Esophagus squamous epithelium (tissue), 5 donors: ENCODE measurements at regions not wholly inside any gene's neighbourhood (a gene's known extent, or its start where the extent isn't known, plus 50 kb on each side); places are given as distances from the start of the nearest gene placed in this dataset.

Experiments used
- DNase-seq: peaks from one replicate; lab custom pipeline; 2025; lab: John Stamatoyannopoulos, UW
- H3K27ac ChIP-seq, 4 donors: fragments of 200-600 bp; sonication (generic); one replicate each; pipeline ENCODE4 v1.5.1; 2016 to 2019; ENCODE audit warnings: mild to moderate bottlenecking in 1 of 4
- H3K27me3 ChIP-seq, 4 donors: fragments of 200-600 bp; sonication (generic); 1 replicate in 3 of 4; 2 replicates in 1 of 4; pipeline versions ENCODE4 v1.5.1 to v1.6.0; 2017 to 2021; ENCODE audit warnings: antibody characterized with exemption in 1 of 4
- H3K36me3 ChIP-seq, 3 donors: fragments of 200-600 bp; sonication (generic); one replicate each; pipeline ENCODE4 v1.5.1; 2016 to 2019
- H3K4me1 ChIP-seq, 3 donors: fragments of 200-600 bp; sonication (generic); one replicate each; pipeline ENCODE4 v1.5.1; 2017 to 2019
- H3K4me3 ChIP-seq, 4 donors: fragments of 200-600 bp; sonication (generic); 1 replicate in 3 of 4; 2 replicates in 1 of 4; pipeline ENCODE4 v1.5.1; 2016 to 2019; ENCODE audit warnings: mild to moderate bottlenecking in 2 of 4, moderate library complexity in 1 of 4
- H3K9me3 ChIP-seq, 3 donors: fragments of 200-600 bp; sonication (generic); one replicate each; pipeline ENCODE4 v1.5.1; 2016 to 2019
- CTCF ChIP-seq, 6 experiments: fragments of 450-650 bp in 4 of 6; fragments of 200-600 bp in 2 of 6; sonication (generic) in 2 of 6; IDR thresholded peaks; one replicate each; pipeline ENCODE4 v1.5.1; 2016 to 2019; ENCODE audit warnings: antibody characterized with exemption in 6 of 6, mild to moderate bottlenecking in 4 of 6, moderate library complexity in 4 of 6
- POLR2A ChIP-seq, 4 donors: fragments of 450-650 bp; IDR thresholded peaks; one replicate each; pipeline ENCODE4 v1.6.1; 2017; ENCODE audit warnings: antibody characterized with exemption in 4 of 4, mild to moderate bottlenecking in 4 of 4, moderate library complexity in 3 of 4
- WGBS, 2 donors: methylation state at CpG; one replicate each; pipeline ENCODE4 v1.1.5; 2018; 5-methylcytosine and 5-hydroxymethylcytosine counted together
- intact Hi-C: fragments of 100-400 bp; cut with DNase I; formaldehyde crosslinking; loops from one replicate; pipeline ENCODE4 v1.15.0; 2022
- donor health status: DM: yes; HTN: yes; CAD: no.

- DNase-seq, result no peak
- intact Hi-C loops, result no loop called here
- H3K4me3 ChIP-seq, result no peak overlapping the region
- no peaks in the 10 kb centered on the region for H3K4me1 ChIP-seq
- TF ChIP-seq POLR2A (IDR thresholded peaks at IDR 0.05), result no peak
- no peak for TF ChIP-seq CTCF (IDR thresholded peaks at IDR 0.05)
- H3K27ac ChIP-seq, result no peak overlapping the region
- peaks cover 0 to 47% (median 0%) of the 10 kb centered on the region in 4 donors for H3K27me3 ChIP-seq
- 44 to 80% methylated on average over 2 of the region's 2 CpGs for WGBS, 2 donors
- no peaks in the 10 kb centered on the region for H3K36me3 ChIP-seq
- H3K9me3 ChIP-seq, result no peaks in the 10 kb centered on the region
These were observed 258.8 kb downstream of the MIAT start for GRCh38 chr22:26916236-26916635.

GRCh38 chr22:26918226-26918625 lies 260.8 kb downstream of the MIAT start:
- Histone ChIP-seq H3K9me3 (no peaks in the 10 kb centered on the region), H3K36me3 (no peaks in the 10 kb centered on the region), H3K27me3 (peaks cover 0 to 29% (median 0%) of the 10 kb centered on the region in 4 donors), H3K4me3 (no peak overlapping the region), H3K4me1 (no peaks in the 10 kb centered on the region), H3K27ac (no peak overlapping the region)
- DNase-seq, result no peak
- intact Hi-C loops, result no loop called here
- TF ChIP-seq POLR2A (IDR thresholded peaks at IDR 0.05) (no peak), CTCF (IDR thresholded peaks at IDR 0.05) (no peak)
- WGBS, 2 donors, result 65 to 69% methylated on average over 3 of the region's 3 CpGs

- no peak for TF ChIP-seq CTCF (IDR thresholded peaks at IDR 0.05)
- no peak for TF ChIP-seq POLR2A (IDR thresholded peaks at IDR 0.05)
- Histone ChIP-seq H3K36me3 (no peaks in the 10 kb centered on the region), H3K27ac (no peak overlapping the region), H3K9me3 (no peaks in the 10 kb centered on the region), H3K4me1 (no peaks in the 10 kb centered on the region), H3K27me3 (peaks cover 0 to 6% (median 0%) of the 10 kb centered on the region in 4 donors), H3K4me3 (no peak overlapping the region)
- no peak for DNase-seq
- WGBS, 2 donors, result 36 to 50% methylated on average over 2 of the region's 2 CpGs
- intact Hi-C loops, result no loop called here
These were observed 264.3 kb downstream of the MIAT start for GRCh38 chr22:26921726-26922125.

- Histone ChIP-seq H3K4me1 (no peaks in the 10 kb centered on the region), H3K27me3 (peaks cover 0 to 6% (median 0%) of the 10 kb centered on the region in 4 donors), H3K27ac (no peak overlapping the region), H3K4me3 (no peak overlapping the region), H3K9me3 (no peaks in the 10 kb centered on the region), H3K36me3 (no peaks in the 10 kb centered on the region)
- 23 to 25% methylated on average over 4 to 5 of the region's 5 CpGs for WGBS, 2 donors
- no peak for TF ChIP-seq CTCF (IDR thresholded peaks at IDR 0.05)
- TF ChIP-seq POLR2A (IDR thresholded peaks at IDR 0.05), result no peak
- DNase-seq, result no peak
- intact Hi-C loops, result no loop called here
These were observed 265.4 kb downstream of the MIAT start for GRCh38 chr22:26922806-26923205.

- no peaks in the 10 kb centered on the region for H3K9me3 ChIP-seq
- 47 to 83% methylated on average over 1 of the region's 1 CpG for WGBS, 2 donors
- TF ChIP-seq CTCF (IDR thresholded peaks at IDR 0.05) (no peak), POLR2A (IDR thresholded peaks at IDR 0.05) (no peak)
- H3K27ac ChIP-seq, result no peak overlapping the region
- intact Hi-C loops, result no loop called here
- H3K4me3 ChIP-seq, result no peak overlapping the region
- H3K4me1 ChIP-seq, result no peaks in the 10 kb centered on the region
- DNase-seq, result no peak
- no peaks in the 10 kb centered on the region for H3K36me3 ChIP-seq
- peaks cover 0 to 6% (median 0%) of the 10 kb centered on the region in 4 donors for H3K27me3 ChIP-seq
These were observed 266.1 kb downstream of the MIAT start for GRCh38 chr22:26923531-26923930.
